Testis (tissue), 2 donors: ENCODE measurements at regions not wholly inside any gene's neighbourhood (a gene's known extent, or its start where the extent isn't known, plus 50 kb on each side); places are given as distances from the start of the nearest gene placed in this dataset.

Source experiments
- CTCF ChIP-seq, 3 experiments: fragments of 450-650 bp in 2 of 3; fragments of 200-600 bp in 1 of 3; sonication (generic) in 1 of 3; IDR thresholded peaks; one replicate each; pipeline ENCODE4 v1.5.1; 2016 to 2019; ENCODE audit warnings: antibody characterized with exemption in 3 of 3, mild to moderate bottlenecking in 2 of 3, moderate library complexity in 1 of 3
- POLR2A ChIP-seq: fragments of 450-650 bp; IDR thresholded peaks from one replicate; pipeline ENCODE4 v1.6.1; 2017; ENCODE audit warnings: antibody characterized with exemption, mild to moderate bottlenecking, moderate library complexity

GRCh38 chr15:96410175-96411055, 79.9 kb downstream of the NR2F2 start:
- TF ChIP-seq CTCF (IDR thresholded peaks at IDR 0.05) (no peak), POLR2A (no peak)
